AG10803 (cell line): ENCODE measurements at regions not wholly inside any gene's neighbourhood (a gene's known extent, or its start where the extent isn't known, plus 50 kb on each side); places are given as distances from the start of the nearest gene placed in this dataset.

Experiments used
- DNase-seq: peaks from one replicate; pipeline ENCODE4 v3.0.0; 2010; ENCODE audit warnings: low read depth
- H3K4me3 ChIP-seq: 2 replicates; pipeline ENCODE4 v1.5.1; 2011; ENCODE audit warnings: mild to moderate bottlenecking, low read length, control low read depth
- TF ChIP-seq, protein P1 (sequence below): conservative IDR thresholded peaks from 2 replicates; pipeline ENCODE4 v1.5.1; 2011; ENCODE audit warnings: mild to moderate bottlenecking, low read length, control low read depth, inconsistent platforms

DNA sequence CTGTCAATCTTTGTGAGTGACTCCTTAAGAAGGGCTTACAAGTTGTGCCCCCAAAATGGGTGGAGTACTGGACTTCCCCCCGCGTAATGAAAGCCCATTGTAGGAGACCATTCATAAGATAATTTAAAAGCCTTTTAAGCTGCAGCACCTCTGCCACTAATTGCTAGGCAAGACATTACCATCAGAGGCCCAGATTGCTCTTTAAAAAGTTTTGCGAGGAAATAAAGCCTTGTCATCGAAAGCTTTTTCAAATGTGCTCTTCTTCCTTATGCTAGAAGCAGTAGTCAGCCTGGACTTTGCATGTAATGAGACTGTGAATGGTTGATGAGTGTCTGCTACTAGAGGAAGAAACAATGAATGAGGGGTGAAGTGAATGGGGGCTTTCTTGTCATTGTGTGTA, 345.3 kb upstream of the CDH2 start:
- DNase-seq: no peak
- no peak overlapping the region for H3K4me3 ChIP-seq
- TF ChIP-seq, protein P1, sequence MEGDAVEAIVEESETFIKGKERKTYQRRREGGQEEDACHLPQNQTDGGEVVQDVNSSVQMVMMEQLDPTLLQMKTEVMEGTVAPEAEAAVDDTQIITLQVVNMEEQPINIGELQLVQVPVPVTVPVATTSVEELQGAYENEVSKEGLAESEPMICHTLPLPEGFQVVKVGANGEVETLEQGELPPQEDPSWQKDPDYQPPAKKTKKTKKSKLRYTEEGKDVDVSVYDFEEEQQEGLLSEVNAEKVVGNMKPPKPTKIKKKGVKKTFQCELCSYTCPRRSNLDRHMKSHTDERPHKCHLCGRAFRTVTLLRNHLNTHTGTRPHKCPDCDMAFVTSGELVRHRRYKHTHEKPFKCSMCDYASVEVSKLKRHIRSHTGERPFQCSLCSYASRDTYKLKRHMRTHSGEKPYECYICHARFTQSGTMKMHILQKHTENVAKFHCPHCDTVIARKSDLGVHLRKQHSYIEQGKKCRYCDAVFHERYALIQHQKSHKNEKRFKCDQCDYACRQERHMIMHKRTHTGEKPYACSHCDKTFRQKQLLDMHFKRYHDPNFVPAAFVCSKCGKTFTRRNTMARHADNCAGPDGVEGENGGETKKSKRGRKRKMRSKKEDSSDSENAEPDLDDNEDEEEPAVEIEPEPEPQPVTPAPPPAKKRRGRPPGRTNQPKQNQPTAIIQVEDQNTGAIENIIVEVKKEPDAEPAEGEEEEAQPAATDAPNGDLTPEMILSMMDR: no peak

DNA sequence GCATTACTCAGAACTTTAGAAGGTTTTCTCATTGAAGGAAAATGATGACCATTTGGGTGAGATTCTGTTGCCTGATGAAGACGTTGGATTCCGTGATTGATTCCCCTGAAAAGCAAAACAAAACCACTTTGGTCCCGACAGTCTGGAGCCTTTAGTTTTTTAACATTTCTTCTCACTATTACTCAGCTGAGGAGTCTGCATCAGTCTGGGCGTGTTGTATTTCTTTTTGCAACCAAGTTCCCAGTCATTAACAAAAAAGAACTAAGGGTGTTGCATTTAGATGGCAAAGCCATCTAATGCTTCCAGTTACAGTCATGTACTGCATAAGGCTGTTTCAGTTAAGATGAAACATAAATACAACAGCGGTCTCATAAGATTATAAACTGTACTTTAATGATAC, 343.1 kb upstream of the CDH2 start:
- TF ChIP-seq, protein P1: no peak
- H3K4me3 ChIP-seq: no peak overlapping the region
- DNase-seq: no peak

DNA sequence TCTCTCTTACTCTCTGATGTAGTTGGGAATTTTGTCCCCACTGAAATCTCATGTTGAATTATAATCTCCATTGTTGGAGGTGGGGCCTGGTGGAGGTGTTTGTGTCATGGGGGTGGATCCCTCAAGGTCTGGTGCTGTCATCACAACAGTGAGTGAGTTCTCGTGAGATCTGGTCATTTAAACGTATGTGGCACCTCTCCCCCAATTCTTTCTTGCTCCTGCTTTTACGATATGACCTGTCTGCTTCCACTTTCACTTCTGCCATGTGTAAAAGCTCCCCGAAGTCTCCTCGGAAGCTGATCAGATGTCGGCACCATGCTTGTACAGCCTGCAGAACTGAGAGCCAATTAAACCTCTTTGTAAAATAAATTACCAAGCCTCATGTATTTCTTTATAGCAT, 337.8 kb upstream of the CDH2 start:
- TF ChIP-seq, protein P1: no peak
- no peak for DNase-seq
- no peak overlapping the region for H3K4me3 ChIP-seq

DNA sequence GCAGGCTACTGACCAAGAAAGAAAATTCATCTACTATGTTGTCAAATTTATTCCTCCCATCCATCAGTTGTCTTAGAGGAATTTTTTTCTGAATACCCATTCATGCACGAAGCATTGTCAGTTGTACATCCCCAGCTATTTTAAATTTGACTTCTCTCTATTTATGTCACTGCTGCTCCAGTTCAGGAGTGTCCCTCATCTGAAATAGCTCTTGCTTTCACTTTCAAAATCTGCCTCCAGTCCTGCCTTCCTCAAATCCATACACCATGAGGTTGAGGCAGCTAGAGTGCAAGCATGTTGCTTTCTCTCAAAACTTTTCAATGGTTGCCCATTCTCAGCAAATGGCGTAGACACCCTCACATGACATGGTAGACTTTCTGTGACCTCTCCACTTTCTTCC, 335.4 kb upstream of the CDH2 start:
- TF ChIP-seq, protein P1: no peak
- no peak for DNase-seq
- H3K4me3 ChIP-seq: no peak overlapping the region

DNA sequence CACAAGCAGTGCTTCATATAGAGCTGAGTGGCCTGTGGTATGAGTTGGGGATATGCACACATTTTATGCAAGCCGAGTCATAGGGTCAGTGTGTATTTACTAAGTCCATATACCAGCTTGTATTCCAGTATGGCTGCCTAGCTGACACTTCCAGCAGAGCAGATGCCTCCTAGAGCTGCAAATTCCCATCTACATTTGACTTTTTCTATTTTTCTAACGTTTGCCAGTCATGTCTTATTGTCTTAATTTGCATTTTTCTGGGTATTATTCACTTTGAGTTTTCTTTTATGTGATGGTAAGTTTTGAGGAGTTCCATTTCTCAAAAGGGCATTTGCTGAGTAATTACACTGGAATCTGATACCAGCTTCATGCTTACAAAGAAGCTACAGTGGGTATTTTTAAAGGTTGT, 334.5 kb upstream of the CDH2 start:
- TF ChIP-seq, protein P1: no peak
- DNase-seq: peak; percentile 22
- H3K4me3 ChIP-seq: no peak overlapping the region

DNA sequence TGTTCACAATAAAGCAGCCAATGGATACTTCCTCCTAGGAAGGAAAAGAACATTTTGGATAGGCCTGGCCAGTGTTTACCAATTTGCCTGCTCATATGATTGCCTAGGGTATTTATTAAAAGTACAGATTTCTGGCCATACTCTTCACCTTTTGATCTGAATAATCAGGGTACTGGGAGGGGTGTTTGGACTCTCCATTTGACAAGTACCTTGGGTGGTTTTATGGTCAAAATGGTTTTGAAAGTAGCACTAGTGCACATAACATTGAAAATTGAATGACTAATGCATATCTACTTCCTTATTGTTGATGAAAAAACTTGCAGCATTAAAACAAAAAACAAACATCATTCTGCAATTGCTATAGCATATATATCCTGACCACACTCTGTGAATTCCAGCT, 333.3 kb upstream of the CDH2 start:
- no peak overlapping the region for H3K4me3 ChIP-seq
- DNase-seq: no peak
- TF ChIP-seq, protein P1: no peak

DNA sequence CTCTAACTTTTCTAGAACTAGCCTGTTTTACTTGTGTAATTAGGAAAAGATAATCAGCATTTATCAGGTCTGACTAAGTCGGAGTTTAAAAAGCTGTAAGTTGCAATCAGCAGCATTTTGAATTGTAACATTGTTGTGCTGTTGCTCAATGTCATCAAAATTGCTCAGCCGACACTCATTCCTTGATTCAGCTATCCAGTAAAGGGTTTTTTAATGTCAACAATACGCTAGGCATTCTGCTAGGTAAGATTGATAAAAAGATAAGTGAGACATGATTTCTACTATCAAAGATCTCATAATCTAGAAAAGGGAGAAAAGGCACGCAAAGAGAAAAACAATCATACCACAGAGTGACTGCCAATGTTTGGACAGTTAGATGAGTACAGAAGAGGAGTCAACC, 327.1 kb upstream of the CDH2 start:
- no peak for DNase-seq
- no peak overlapping the region for H3K4me3 ChIP-seq
- TF ChIP-seq, protein P1: no peak
